Endothelial cell (in vitro differentiated cells): ENCODE measurements at regions not wholly inside any gene's neighbourhood (a gene's known extent, or its start where the extent isn't known, plus 50 kb on each side); places are given as distances from the start of the nearest gene placed in this dataset.

Source experiments
- DNase-seq: peaks from one replicate; pipeline ENCODE4 v3.0.0; 2021; ENCODE audit warnings: low spot score
- H3K27ac Mint-ChIP-seq: one replicate; pipeline ENCODE4 v1.8.0; 2021; ENCODE audit warnings: mixed read lengths, inconsistent platforms; ENCODE audit not compliant: unreplicated experiment
- H3K27me3 Mint-ChIP-seq: one replicate; pipeline ENCODE4 v1.8.0; 2021; ENCODE audit warnings: mild to moderate bottlenecking, moderate library complexity, mixed read lengths, inconsistent platforms; ENCODE audit not compliant: unreplicated experiment
- H3K36me3 Mint-ChIP-seq: one replicate; pipeline ENCODE4 v1.8.0; 2021; ENCODE audit warnings: mild to moderate bottlenecking, low read depth, mixed read lengths, inconsistent platforms; ENCODE audit not compliant: unreplicated experiment
- H3K4me1 Mint-ChIP-seq: one replicate; pipeline ENCODE4 v1.8.0; 2021; ENCODE audit warnings: mild to moderate bottlenecking, mixed read lengths, inconsistent platforms; ENCODE audit not compliant: unreplicated experiment
- H3K4me3 Mint-ChIP-seq: one replicate; pipeline ENCODE4 v1.8.0; 2021; ENCODE audit warnings: mild to moderate bottlenecking, mixed read lengths, inconsistent platforms; ENCODE audit not compliant: unreplicated experiment
- H3K9me3 Mint-ChIP-seq: one replicate; pipeline ENCODE4 v1.8.0; 2021; ENCODE audit warnings: mixed read lengths, inconsistent platforms; ENCODE audit not compliant: unreplicated experiment
- TF ChIP-seq, protein P1 (sequence below): fragments of 200-600 bp; sonication (generic); IDR thresholded peaks from one replicate; pipeline ENCODE4 v1.5.0; 2021; ENCODE audit warnings: antibody characterized with exemption; ENCODE audit not compliant: unreplicated experiment

DNA sequence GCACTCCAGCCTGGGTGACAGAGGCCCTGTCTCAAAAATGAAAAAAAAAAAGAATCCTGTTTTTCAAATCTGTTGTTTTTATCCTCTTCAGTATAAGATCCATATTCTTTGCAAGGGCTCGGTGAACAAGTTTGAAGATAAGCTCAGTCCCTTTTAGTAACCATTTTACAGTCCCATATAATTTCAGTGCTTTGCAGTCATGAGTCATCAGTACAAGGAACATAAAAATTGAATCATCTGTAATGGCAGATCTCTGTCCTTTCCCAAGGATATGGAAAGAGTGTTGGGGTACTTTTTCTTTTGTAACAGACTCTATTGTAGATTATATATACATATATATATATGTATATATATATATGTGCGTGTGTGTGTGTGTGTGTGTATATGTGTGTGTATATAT, 52.2 kb upstream of the ZPBP start:
- H3K27me3 Mint-ChIP-seq, result peaks cover 2% of the 10 kb centered on the region
- no peaks in the 10 kb centered on the region for H3K4me1 Mint-ChIP-seq
- no peaks in the 10 kb centered on the region for H3K9me3 Mint-ChIP-seq
- H3K27ac Mint-ChIP-seq, result no peak overlapping the region
- DNase-seq, result no peak
- no peaks in the 10 kb centered on the region for H3K36me3 Mint-ChIP-seq
- no peak overlapping the region for H3K4me3 Mint-ChIP-seq
- TF ChIP-seq, protein P1, sequence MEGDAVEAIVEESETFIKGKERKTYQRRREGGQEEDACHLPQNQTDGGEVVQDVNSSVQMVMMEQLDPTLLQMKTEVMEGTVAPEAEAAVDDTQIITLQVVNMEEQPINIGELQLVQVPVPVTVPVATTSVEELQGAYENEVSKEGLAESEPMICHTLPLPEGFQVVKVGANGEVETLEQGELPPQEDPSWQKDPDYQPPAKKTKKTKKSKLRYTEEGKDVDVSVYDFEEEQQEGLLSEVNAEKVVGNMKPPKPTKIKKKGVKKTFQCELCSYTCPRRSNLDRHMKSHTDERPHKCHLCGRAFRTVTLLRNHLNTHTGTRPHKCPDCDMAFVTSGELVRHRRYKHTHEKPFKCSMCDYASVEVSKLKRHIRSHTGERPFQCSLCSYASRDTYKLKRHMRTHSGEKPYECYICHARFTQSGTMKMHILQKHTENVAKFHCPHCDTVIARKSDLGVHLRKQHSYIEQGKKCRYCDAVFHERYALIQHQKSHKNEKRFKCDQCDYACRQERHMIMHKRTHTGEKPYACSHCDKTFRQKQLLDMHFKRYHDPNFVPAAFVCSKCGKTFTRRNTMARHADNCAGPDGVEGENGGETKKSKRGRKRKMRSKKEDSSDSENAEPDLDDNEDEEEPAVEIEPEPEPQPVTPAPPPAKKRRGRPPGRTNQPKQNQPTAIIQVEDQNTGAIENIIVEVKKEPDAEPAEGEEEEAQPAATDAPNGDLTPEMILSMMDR, result no peak
